Endothelial cell of umbilical vein (primary cell): ENCODE measurements at regions not wholly inside any gene's neighbourhood (a gene's known extent, or its start where the extent isn't known, plus 50 kb on each side); places are given as distances from the start of the nearest gene placed in this dataset.
"Not testable (repeated sequence)": the region's sequence is repeated elsewhere in the genome, so short reads cannot be mapped to it uniquely, and the experiment has no call there.

Experiments used
- BruUV-seq: library from RNA; stranded (reverse); fragments of 400-500 nt; replicated peaks from 2 replicates; lab custom pipeline; 2021; lab: Mats Ljungman, UMichigan
- CTCF ChIA-PET: fragments of 300-600, 350-600 bp; sonication (Branson Sonifier 250); formaldehyde crosslinking; loops from one replicate; lab custom pipeline; 2021; ENCODE audit warnings: antibody characterized with exemption, inconsistent platforms; lab: Charles Lee
- POLR2A ChIA-PET: fragments of 300-600, 350-600 bp; sonication (Branson Sonifier 250); formaldehyde crosslinking; loops from one replicate; lab custom pipeline; 2021; ENCODE audit warnings: antibody characterized with exemption, inconsistent platforms; lab: Charles Lee
- DNase-seq: peaks from one replicate; pipeline ENCODE4 v3.0.0-alpha.2; 2011; ENCODE audit warnings: low read depth, low spot score
- FAIRE-seq: peaks from 2 replicates; lab custom pipeline; 2011; peaks lifted over from hg19 to GRCh38; lab: Jason Lieb, UNC
- H2AFZ ChIP-seq: 2 replicates; pipeline ENCODE4 v1.6.0; 2012; ENCODE audit warnings: low read depth, low read length, control low read depth, inconsistent platforms
- H3K27ac ChIP-seq: 2 replicates; pipeline ENCODE4 v1.5.1; 2011; ENCODE audit warnings: low read depth, mild to moderate bottlenecking, control low read depth, low read length, moderate library complexity; ENCODE audit not compliant: insufficient read depth
- H3K27me3 ChIP-seq, 2 experiments: 2 replicates each; pipeline versions ENCODE4 v1.6.0 to v1.6.1; 2011; ENCODE audit warnings: low read length in 2 of 2, mixed read lengths in 1 of 2; ENCODE audit not compliant: control insufficient read depth in 2 of 2, insufficient read depth in 2 of 2
- H3K36me3 ChIP-seq, 2 experiments: 2 replicates in 1 of 2; 3 replicates in 1 of 2; pipeline ENCODE4 v1.5.1; 2011; ENCODE audit warnings: low read length in 2 of 2, mild to moderate bottlenecking in 1 of 2, moderate library complexity in 1 of 2; ENCODE audit not compliant: control insufficient read depth in 2 of 2, insufficient read depth in 2 of 2; ENCODE audit errors: extremely low read depth in 1 of 2
- H3K4me1 ChIP-seq: 3 replicates; pipeline ENCODE4 v1.5.1; 2011; ENCODE audit warnings: mild to moderate bottlenecking, low read length; ENCODE audit not compliant: control insufficient read depth, insufficient read depth; ENCODE audit errors: extremely low read depth
- H3K4me2 ChIP-seq: 2 replicates; pipeline ENCODE4 v1.6.1; 2011; ENCODE audit warnings: low read length, control low read depth, mixed read lengths; ENCODE audit not compliant: insufficient read depth
- H3K4me3 ChIP-seq, 3 experiments: fragments of 200-600 bp in 1 of 3; sonication (generic), shearing (Covaris generic) in 1 of 3; replicated peaks in 1 of 3; 2 replicates each; pipeline ENCODE4 v1.5.1; 2011 to 2016; ENCODE audit warnings: control low read depth in 3 of 3, low read length in 3 of 3, mild to moderate bottlenecking in 2 of 3, inconsistent platforms in 1 of 3, low read depth in 1 of 3, moderate library complexity in 1 of 3; ENCODE audit not compliant: insufficient read depth in 1 of 3
- H3K79me2 ChIP-seq: 2 replicates; pipeline ENCODE4 v1.6.0; 2012; ENCODE audit warnings: low read length, inconsistent platforms; ENCODE audit not compliant: control insufficient read depth, insufficient read depth
- H3K9ac ChIP-seq: replicated peaks from 2 replicates; pipeline ENCODE3; 2011; ENCODE audit warnings: low read length, control low read depth; ENCODE audit not compliant: insufficient read depth; ENCODE audit errors: extremely low read depth
- H3K9me1 ChIP-seq: replicated peaks from 3 replicates; pipeline ENCODE4 v1.6.0; 2011; ENCODE audit warnings: mild to moderate bottlenecking, low read length; ENCODE audit not compliant: control insufficient read depth, insufficient read depth; ENCODE audit errors: extremely low read depth
- H3K9me3 ChIP-seq: replicated peaks from 2 replicates; pipeline ENCODE4 v1.5.1; 2012; ENCODE audit warnings: low read length, inconsistent platforms; ENCODE audit not compliant: control insufficient read depth, insufficient read depth
- H4K20me1 ChIP-seq: replicated peaks from 2 replicates; pipeline ENCODE3; 2011; ENCODE audit warnings: mild to moderate bottlenecking, low read length; ENCODE audit not compliant: control insufficient read depth, insufficient read depth; ENCODE audit errors: extremely low read depth
- EZH2 ChIP-seq: IDR thresholded peaks from 2 replicates; pipeline ENCODE4 v1.6.1; 2012; ENCODE audit warnings: borderline replicate concordance, low read depth, mild to moderate bottlenecking, moderate library complexity, low read length, inconsistent platforms; ENCODE audit not compliant: severe bottlenecking
- FOS ChIP-seq: IDR thresholded peaks from 2 replicates; pipeline ENCODE4 v1.6.1; 2011; ENCODE audit warnings: mild to moderate bottlenecking, low read length, moderate library complexity, borderline replicate concordance; ENCODE audit not compliant: insufficient read depth
- GATA2 ChIP-seq: IDR thresholded peaks from 2 replicates; pipeline ENCODE4 v1.7.0; 2011; ENCODE audit warnings: low read depth, mild to moderate bottlenecking, moderate library complexity, mixed read lengths, low read length; ENCODE audit not compliant: insufficient read length, insufficient read depth
- JUN ChIP-seq: IDR thresholded peaks from 2 replicates; pipeline ENCODE4 v1.6.1; 2011; ENCODE audit warnings: borderline replicate concordance, low read depth; ENCODE audit not compliant: insufficient read length, insufficient read depth
- MYC ChIP-seq: IDR thresholded peaks from one replicate; pipeline ENCODE4 v1.6.1; 2011; ENCODE audit warnings: mild to moderate bottlenecking, low read depth, low read length
- POLR2A ChIP-seq: IDR thresholded peaks from 2 replicates; pipeline ENCODE4 v1.6.1; 2012; ENCODE audit warnings: low read depth, mild to moderate bottlenecking, control low read depth, low read length
- POLR2AphosphoS5 ChIP-seq: IDR thresholded peaks from 2 replicates; pipeline ENCODE4 v1.6.1; 2012; ENCODE audit warnings: low read depth, mild to moderate bottlenecking, control low read depth, low read length, moderate library complexity; ENCODE audit not compliant: insufficient read depth
- dilution Hi-C: fragments of 300-500 bp; cut with MboI; formaldehyde crosslinking; loops from one replicate; pipeline ENCODE4 v1.15.0; 2019; ENCODE audit warnings: low sequenced_read_pairs; ENCODE audit not compliant: extremely low pct_ligation_motif_present
- intact Hi-C: fragments of 100-400 bp; cut with micrococcal nuclease; formaldehyde crosslinking; loops from one replicate; pipeline ENCODE4 v1.10.0; 2022
- TF ChIP-seq, protein P1 (sequence below): IDR thresholded peaks from 2 replicates; pipeline ENCODE4 v1.6.1; 2011; ENCODE audit not compliant: insufficient read depth, insufficient read length
- TF ChIP-seq, protein P2 (sequence below), 2 donors: IDR thresholded peaks; 1 replicate in 1 of 2; 2 replicates in 1 of 2; pipeline ENCODE4 v1.5.1; 2011; ENCODE audit warnings: low read length in 2 of 2, mild to moderate bottlenecking in 2 of 2, moderate library complexity in 2 of 2, control low read depth in 1 of 2, inconsistent platforms in 1 of 2, low read depth in 1 of 2; ENCODE audit not compliant: insufficient read depth in 1 of 2; ENCODE audit errors: extremely low read depth in 1 of 2

DNA sequence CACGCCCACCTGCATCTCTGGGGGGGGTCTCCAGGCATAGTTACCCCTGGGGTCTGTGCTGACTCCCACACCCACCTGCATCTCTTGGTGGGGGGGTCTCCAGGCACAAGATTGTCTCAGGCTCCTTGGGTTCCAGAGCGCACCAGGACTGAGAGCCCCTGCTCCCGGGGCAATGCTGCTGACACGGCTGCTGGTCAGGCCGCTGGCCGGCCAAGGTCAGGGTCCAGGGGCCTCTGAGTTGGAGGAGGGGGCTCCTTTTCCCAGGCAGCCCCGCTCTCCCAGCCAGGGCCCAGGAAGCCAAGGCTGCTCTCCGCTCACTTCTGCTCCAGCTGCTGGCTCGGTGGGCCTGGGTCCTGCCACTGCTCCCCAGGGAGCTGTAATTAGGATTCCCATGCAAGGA, 77.3 kb upstream of the SFSWAP start:
- H3K36me3 ChIP-seq, H3K4me2 ChIP-seq, H3K9me1 ChIP-seq, H3K9me3 ChIP-seq, H3K9ac ChIP-seq, H4K20me1 ChIP-seq, H2AFZ ChIP-seq, POLR2A ChIA-PET, DNase-seq, intact Hi-C loops, H3K4me1 ChIP-seq, CTCF ChIA-PET, H3K79me2 ChIP-seq, H3K27me3 ChIP-seq, dilution Hi-C loops, H3K27ac ChIP-seq, BruUV-seq, H3K4me3 ChIP-seq, FAIRE-seq: not testable (repeated sequence)

DNA sequence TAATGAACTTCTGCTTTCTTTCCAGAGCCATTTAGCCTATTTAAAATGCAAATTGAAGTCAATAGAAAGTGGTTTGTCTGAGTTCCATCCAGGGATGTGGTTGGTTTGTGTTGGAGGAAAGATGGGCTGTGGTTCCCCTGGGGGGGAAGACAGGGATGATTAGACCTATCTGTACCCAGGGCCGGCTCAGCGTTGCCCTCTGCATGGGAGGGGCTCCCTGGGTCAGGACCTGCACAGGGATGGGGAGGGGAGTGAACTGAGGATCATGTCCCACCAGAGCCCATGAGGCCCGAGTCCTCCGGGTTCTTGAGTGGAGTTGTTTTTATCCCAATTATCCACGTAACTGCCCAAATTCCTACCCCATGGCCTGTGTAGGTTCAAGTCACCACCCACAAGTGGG, 76.9 kb upstream of the SFSWAP start:
- no peak for FAIRE-seq
- H3K9me1 ChIP-seq = no peaks in the 10 kb centered on the region
- H3K4me3 ChIP-seq = no peak overlapping the region
- no peak overlapping the region for H2AFZ ChIP-seq
- no peaks in the 10 kb centered on the region for H4K20me1 ChIP-seq
- no peaks in the 10 kb centered on the region for H3K4me1 ChIP-seq
- no peak for DNase-seq
- H3K4me2 ChIP-seq = no peak overlapping the region
- no peaks in the 10 kb centered on the region for H3K9me3 ChIP-seq
- TF ChIP-seq FOS (no peak), MYC (no peak), EZH2 (no peak), POLR2AphosphoS5 (no peak), POLR2A (no peak), GATA2 (no peak), JUN (no peak)
- TF ChIP-seq, protein P1, sequence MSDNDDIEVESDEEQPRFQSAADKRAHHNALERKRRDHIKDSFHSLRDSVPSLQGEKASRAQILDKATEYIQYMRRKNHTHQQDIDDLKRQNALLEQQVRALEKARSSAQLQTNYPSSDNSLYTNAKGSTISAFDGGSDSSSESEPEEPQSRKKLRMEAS = no peak
- TF ChIP-seq, protein P2, sequence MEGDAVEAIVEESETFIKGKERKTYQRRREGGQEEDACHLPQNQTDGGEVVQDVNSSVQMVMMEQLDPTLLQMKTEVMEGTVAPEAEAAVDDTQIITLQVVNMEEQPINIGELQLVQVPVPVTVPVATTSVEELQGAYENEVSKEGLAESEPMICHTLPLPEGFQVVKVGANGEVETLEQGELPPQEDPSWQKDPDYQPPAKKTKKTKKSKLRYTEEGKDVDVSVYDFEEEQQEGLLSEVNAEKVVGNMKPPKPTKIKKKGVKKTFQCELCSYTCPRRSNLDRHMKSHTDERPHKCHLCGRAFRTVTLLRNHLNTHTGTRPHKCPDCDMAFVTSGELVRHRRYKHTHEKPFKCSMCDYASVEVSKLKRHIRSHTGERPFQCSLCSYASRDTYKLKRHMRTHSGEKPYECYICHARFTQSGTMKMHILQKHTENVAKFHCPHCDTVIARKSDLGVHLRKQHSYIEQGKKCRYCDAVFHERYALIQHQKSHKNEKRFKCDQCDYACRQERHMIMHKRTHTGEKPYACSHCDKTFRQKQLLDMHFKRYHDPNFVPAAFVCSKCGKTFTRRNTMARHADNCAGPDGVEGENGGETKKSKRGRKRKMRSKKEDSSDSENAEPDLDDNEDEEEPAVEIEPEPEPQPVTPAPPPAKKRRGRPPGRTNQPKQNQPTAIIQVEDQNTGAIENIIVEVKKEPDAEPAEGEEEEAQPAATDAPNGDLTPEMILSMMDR (IDR thresholded peaks at IDR 0.05; ENCODE audit: extremely low read depth in 1 of 2, insufficient read depth in 1 of 2, low read depth in 1 of 2, low read length in 2 of 2) = no peak
- dilution Hi-C loops = no loop called here
- H3K36me3 ChIP-seq = no peaks in the 10 kb centered on the region
- BruUV-seq = no TSS peak
- ChIA-PET CTCF (no interaction called here), POLR2A (no interaction called here)
- H3K27ac ChIP-seq = no peak overlapping the region
- H3K27me3 ChIP-seq = no peaks in the 10 kb centered on the region
- H3K9ac ChIP-seq = no peak overlapping the region
- intact Hi-C loops = no loop called here
- H3K79me2 ChIP-seq = no peaks in the 10 kb centered on the region

DNA sequence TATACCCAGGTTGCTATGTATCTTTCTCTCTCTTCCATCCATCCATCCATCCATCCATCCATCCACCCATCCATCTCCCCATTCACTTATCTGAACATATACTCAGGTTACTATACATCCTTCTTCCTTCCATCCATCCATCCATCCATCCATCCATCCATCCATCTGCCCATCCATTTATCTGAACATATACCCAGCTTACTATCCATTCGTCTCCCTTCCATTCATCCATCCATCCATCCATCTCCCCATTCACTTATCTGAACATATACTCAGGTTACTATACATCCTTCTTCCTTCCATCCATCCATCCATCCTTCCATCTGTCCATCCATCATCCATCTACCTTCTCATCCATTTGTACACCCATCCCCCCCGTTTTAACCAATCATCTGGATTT, 75.9 kb upstream of the SFSWAP start:
- H3K4me1 ChIP-seq, H3K79me2 ChIP-seq, H3K4me3 ChIP-seq, H3K9me3 ChIP-seq, H3K36me3 ChIP-seq, H4K20me1 ChIP-seq, H3K27ac ChIP-seq, FAIRE-seq, H2AFZ ChIP-seq, H3K27me3 ChIP-seq, H3K4me2 ChIP-seq, POLR2A ChIA-PET, H3K9ac ChIP-seq, dilution Hi-C loops, H3K9me1 ChIP-seq, BruUV-seq, CTCF ChIA-PET, intact Hi-C loops, DNase-seq: not testable (repeated sequence)
